ENCODE measurements at regions not wholly inside any gene's neighbourhood (a gene's known extent, or its start where the extent isn't known, plus 50 kb on each side); places are given as distances from the start of the nearest gene placed in this dataset.

GRCh38 chr13:31054632-31055031 lies 107.1 kb downstream of the HSPH1 start:
- peaks cover 11% of the 10 kb centered on the region for H3K27me3 Mint-ChIP-seq
- H3K36me3 Mint-ChIP-seq (ENCODE audit: low read depth): no peaks in the 10 kb centered on the region
- H3K4me1 Mint-ChIP-seq (ENCODE audit: low read depth): peaks cover 15% of the 10 kb centered on the region
- no peak overlapping the region for H3K27ac Mint-ChIP-seq
- no peaks in the 10 kb centered on the region for H3K9me3 Mint-ChIP-seq
- H3K4me3 Mint-ChIP-seq: no peak overlapping the region

DNA sequence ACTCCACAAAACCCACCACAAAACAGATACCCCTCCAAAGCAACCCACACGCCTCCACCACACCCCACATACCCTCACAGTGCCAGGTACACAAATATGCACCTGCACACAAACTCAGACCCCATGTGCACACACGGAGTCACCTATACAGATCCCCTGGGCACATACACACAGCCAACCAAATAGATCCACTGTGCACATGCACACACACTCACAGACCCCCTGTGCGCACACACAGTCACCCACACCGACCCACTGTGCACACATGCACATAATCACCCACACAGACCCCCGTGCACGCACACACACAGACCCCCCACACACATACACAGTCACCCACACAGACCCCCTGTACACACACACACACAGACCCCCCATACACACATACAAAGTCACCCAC lies 107.8 kb downstream of the HSPH1 start:
- no peaks in the 10 kb centered on the region for H3K36me3 Mint-ChIP-seq (ENCODE audit: low read depth)
- H3K27ac Mint-ChIP-seq: no peak overlapping the region
- H3K4me3 Mint-ChIP-seq: no peak overlapping the region
- H3K9me3 Mint-ChIP-seq: no peaks in the 10 kb centered on the region
- H3K4me1 Mint-ChIP-seq (ENCODE audit: low read depth): peaks cover 15% of the 10 kb centered on the region
- peaks cover 11% of the 10 kb centered on the region for H3K27me3 Mint-ChIP-seq

GRCh38 chr13:31053091-31053490 lies 108.6 kb downstream of the HSPH1 start:
- no peak overlapping the region for H3K4me3 Mint-ChIP-seq
- H3K4me1 Mint-ChIP-seq (ENCODE audit: low read depth): peaks cover 15% of the 10 kb centered on the region
- no peaks in the 10 kb centered on the region for H3K9me3 Mint-ChIP-seq
- H3K36me3 Mint-ChIP-seq (ENCODE audit: low read depth): no peaks in the 10 kb centered on the region
- peaks cover 11% of the 10 kb centered on the region for H3K27me3 Mint-ChIP-seq
- H3K27ac Mint-ChIP-seq: no peak overlapping the region

DNA sequence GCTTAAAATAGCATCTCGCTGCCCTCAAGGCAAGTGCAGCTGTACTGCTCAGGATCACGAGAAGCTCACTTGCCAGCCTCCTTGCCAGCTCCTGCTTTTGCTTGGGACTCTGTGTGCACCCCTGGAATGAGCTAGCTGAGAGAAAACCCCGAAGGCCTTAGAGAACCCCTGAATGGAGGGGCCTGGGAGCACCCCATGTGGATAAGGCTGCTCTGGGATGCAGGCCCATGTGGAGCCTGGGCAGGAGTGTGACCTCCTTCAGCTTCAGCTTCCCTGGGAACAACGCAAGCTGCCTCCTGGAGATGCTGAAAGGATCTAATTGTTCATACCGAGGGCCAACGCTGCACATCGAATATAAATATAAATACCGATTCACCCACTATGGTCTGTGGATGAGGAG lies 109.2 kb downstream of the HSPH1 start:
- peaks cover 11% of the 10 kb centered on the region for H3K27me3 Mint-ChIP-seq
- no peaks in the 10 kb centered on the region for H3K9me3 Mint-ChIP-seq
- H3K4me1 Mint-ChIP-seq (ENCODE audit: low read depth): peaks cover 15% of the 10 kb centered on the region
- no peak overlapping the region for H3K4me3 Mint-ChIP-seq
- H3K27ac Mint-ChIP-seq: no peak overlapping the region
- no peaks in the 10 kb centered on the region for H3K36me3 Mint-ChIP-seq (ENCODE audit: low read depth)

DNA sequence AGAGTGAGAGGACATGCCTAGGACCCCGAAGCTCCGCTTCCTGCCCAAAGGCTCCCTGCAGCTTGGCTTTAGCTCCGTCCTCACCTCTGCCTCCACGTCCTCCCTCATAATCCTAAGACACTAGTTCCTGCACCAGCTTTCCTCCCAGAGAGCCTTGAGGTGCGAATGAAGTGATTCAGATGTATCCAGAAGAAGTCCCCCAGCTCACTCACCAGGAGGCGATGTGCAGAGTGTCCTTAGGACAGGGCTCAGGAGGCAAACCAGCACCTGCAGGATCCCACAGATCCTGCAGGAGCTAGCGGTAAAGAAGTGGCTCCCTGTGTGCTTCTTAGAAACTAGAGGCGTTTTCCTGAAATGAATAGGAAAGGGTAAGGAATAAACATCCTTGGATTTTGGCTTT lies 109.7 kb downstream of the HSPH1 start:
- peaks cover 15% of the 10 kb centered on the region for H3K4me1 Mint-ChIP-seq (ENCODE audit: low read depth)
- peaks cover 11% of the 10 kb centered on the region for H3K27me3 Mint-ChIP-seq
- no peaks in the 10 kb centered on the region for H3K9me3 Mint-ChIP-seq
- no peaks in the 10 kb centered on the region for H3K36me3 Mint-ChIP-seq (ENCODE audit: low read depth)
- H3K27ac Mint-ChIP-seq: no peak overlapping the region
- no peak overlapping the region for H3K4me3 Mint-ChIP-seq

- no peaks in the 10 kb centered on the region for H3K9me3 Mint-ChIP-seq
- H3K27me3 Mint-ChIP-seq: peaks cover 11% of the 10 kb centered on the region
- H3K4me1 Mint-ChIP-seq (ENCODE audit: low read depth): peaks cover 16% of the 10 kb centered on the region
- H3K36me3 Mint-ChIP-seq (ENCODE audit: low read depth): no peaks in the 10 kb centered on the region
- H3K27ac Mint-ChIP-seq: no peak overlapping the region
- H3K4me3 Mint-ChIP-seq: no peak overlapping the region
Measured at GRCh38 chr13:31050486-31051400, 111.0 kb downstream of the HSPH1 start.

- no peaks in the 10 kb centered on the region for H3K9me3 Mint-ChIP-seq
Measured at GRCh38 chr13:31049833-31050232, 111.9 kb downstream of the HSPH1 start.

GRCh38 chr13:31049083-31049482 lies 112.6 kb downstream of the HSPH1 start:
- peaks cover 33% of the 10 kb centered on the region for H3K4me1 Mint-ChIP-seq (ENCODE audit: low read depth)
- H3K4me3 Mint-ChIP-seq: no peak overlapping the region
- H3K36me3 Mint-ChIP-seq (ENCODE audit: low read depth): no peaks in the 10 kb centered on the region
- peaks cover 14% of the 10 kb centered on the region for H3K27me3 Mint-ChIP-seq
- H3K27ac Mint-ChIP-seq: no peak overlapping the region
- no peaks in the 10 kb centered on the region for H3K9me3 Mint-ChIP-seq

More at GRCh38 chr13:31049833-31050232, 111.9 kb downstream of the HSPH1 start:
- Mint-ChIP-seq H3K4me3 (no peak overlapping the region), H3K4me1 (ENCODE audit: low read depth) (peaks cover 25% of the 10 kb centered on the region), H3K36me3 (ENCODE audit: low read depth) (no peaks in the 10 kb centered on the region), H3K27me3 (peaks cover 11% of the 10 kb centered on the region), H3K27ac (no peak overlapping the region)

- no peak overlapping the region for H3K27ac Mint-ChIP-seq
- no peak overlapping the region for H3K4me3 Mint-ChIP-seq
- H3K4me1 Mint-ChIP-seq (ENCODE audit: low read depth): peaks cover 38% of the 10 kb centered on the region
- H3K36me3 Mint-ChIP-seq (ENCODE audit: low read depth): no peaks in the 10 kb centered on the region
- H3K27me3 Mint-ChIP-seq: peaks cover 14% of the 10 kb centered on the region
- H3K9me3 Mint-ChIP-seq: no peaks in the 10 kb centered on the region
Measured at GRCh38 chr13:31048521-31048920, 113.2 kb downstream of the HSPH1 start.

GRCh38 chr13:31046711-31047279 lies 114.3 kb downstream of the TEX26 start:
- H3K4me3 Mint-ChIP-seq: no peak overlapping the region
- H3K27ac Mint-ChIP-seq: no peak overlapping the region
- H3K9me3 Mint-ChIP-seq: no peaks in the 10 kb centered on the region
- peaks cover 55% of the 10 kb centered on the region for H3K4me1 Mint-ChIP-seq (ENCODE audit: low read depth)
- H3K36me3 Mint-ChIP-seq (ENCODE audit: low read depth): no peaks in the 10 kb centered on the region
- H3K27me3 Mint-ChIP-seq: peaks cover 19% of the 10 kb centered on the region

GRCh38 chr13:31045286-31046081 lies 113.0 kb downstream of the TEX26 start:
- Mint-ChIP-seq H3K27me3 (peaks cover 19% of the 10 kb centered on the region), H3K4me3 (peak overlapping the region; percentile 36), H3K4me1 (ENCODE audit: low read depth) (peaks cover 56% of the 10 kb centered on the region), H3K9me3 (no peaks in the 10 kb centered on the region), H3K36me3 (ENCODE audit: low read depth) (no peaks in the 10 kb centered on the region), H3K27ac (peak overlapping the region; percentile 89)

DNA sequence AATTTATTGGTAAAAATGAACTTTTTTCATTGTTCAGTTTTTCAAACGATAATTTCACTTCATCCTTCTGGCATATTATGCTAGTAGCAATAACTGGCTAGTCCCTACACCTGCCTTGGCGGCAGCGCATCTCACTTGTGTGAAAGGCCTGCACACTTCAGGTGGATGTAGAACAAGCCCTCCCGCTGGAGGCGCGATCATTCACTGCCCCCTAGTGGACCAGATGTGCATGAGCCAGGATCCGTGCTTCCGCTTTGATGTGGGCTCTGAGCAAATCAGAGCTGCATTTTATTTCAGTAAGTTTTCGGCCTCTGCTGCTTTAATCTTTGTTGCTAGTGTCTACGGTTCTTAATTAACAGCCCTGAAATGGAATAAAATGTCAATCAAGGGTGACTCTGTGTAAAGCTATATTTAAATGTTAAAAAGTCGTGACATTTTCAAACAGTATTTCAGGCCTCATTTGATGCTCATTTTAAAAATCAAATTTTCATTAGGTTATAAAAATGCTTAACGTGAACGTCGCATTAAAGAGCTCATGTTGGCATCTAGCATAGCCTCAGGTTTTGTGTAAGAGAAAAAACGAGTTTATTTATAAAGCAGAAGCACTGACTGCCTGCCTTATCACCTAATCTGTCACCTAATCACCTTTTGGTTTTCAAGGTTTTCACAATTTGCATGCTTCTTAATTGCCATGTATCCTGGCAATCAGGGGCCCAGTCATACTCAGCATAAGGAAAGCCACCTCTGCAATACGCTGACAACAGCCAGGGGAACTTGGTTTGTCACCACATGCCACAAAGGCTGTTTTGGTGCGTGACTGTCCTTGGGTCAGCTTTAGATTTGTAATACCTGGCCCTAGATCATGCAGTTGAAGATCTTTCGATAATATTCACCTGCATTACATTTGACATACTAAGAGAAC lies 112.2 kb downstream of the TEX26 start:
- H3K4me3 Mint-ChIP-seq: peak overlapping the region; percentile 36
- peaks cover 62% of the 10 kb centered on the region for H3K4me1 Mint-ChIP-seq (ENCODE audit: low read depth)
- H3K9me3 Mint-ChIP-seq: peaks cover 1% of the 10 kb centered on the region
- peak overlapping the region; percentile 89 for H3K27ac Mint-ChIP-seq
- H3K27me3 Mint-ChIP-seq: peaks cover 25% of the 10 kb centered on the region
- peaks cover under 1% of the 10 kb centered on the region for H3K36me3 Mint-ChIP-seq (ENCODE audit: low read depth)

- Mint-ChIP-seq H3K27me3 (peaks cover 30% of the 10 kb centered on the region), H3K4me3 (no peak overlapping the region), H3K9me3 (peaks cover 5% of the 10 kb centered on the region), H3K27ac (no peak overlapping the region), H3K36me3 (ENCODE audit: low read depth) (peaks cover 5% of the 10 kb centered on the region), H3K4me1 (ENCODE audit: low read depth) (peaks cover 69% of the 10 kb centered on the region)
Measured at GRCh38 chr13:31043957-31044356, 111.5 kb downstream of the TEX26 start.

DNA sequence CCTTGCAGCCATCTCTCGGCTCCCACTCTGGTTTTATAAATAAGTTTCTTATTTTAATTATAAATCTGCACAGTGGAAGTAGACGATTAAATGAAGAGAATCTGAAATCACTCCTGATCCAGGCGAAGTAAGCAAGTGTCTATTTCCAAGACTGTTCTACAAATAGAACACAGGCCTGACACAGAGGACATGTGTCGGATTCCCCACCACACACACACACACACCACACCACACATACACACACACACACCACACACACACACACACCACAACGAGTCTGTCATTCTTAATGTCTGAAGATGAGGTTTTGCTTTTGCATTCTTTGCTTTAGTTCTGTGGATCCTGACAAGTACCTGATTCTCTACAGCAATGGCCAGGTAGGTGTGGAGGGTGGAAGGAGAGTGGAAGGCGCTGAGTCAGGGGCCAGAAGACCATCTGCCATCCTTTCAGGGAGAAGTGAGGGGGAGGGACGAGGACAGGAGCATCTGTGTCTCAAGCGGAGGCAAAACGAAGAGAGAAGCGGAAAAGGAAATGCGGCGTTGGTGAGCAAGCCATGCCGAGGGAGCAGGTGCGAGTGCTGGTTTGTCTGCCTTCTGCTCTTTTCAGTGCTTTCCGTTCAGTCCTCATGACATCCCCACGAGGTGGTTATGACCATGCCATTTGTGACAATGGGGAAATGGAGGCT lies 110.2 kb downstream of the TEX26 start:
- H3K27ac Mint-ChIP-seq: peak overlapping the region; percentile 71
- H3K36me3 Mint-ChIP-seq (ENCODE audit: low read depth): peaks cover 5% of the 10 kb centered on the region
- H3K4me3 Mint-ChIP-seq: peak overlapping the region; percentile 1
- H3K27me3 Mint-ChIP-seq: peaks cover 38% of the 10 kb centered on the region
- H3K9me3 Mint-ChIP-seq: peaks cover 5% of the 10 kb centered on the region
- peaks cover 82% of the 10 kb centered on the region for H3K4me1 Mint-ChIP-seq (ENCODE audit: low read depth)

Data from stimulated activated naive CD8-positive, alpha-beta T cell treated with anti-CD3 and anti-CD28 coated beads, Interleukin-15, Interleukin-2, amounts not matched to agents 100 ng/mL and 50 ng/mL, for 24 hours (primary cell).